DOHH2 (cell line): ENCODE measurements at regions not wholly inside any gene's neighbourhood (a gene's known extent, or its start where the extent isn't known, plus 50 kb on each side); places are given as distances from the start of the nearest gene placed in this dataset.

Experiments used
- H3F3A ChIP-seq: fragments of 200-600 bp; sonication (generic), shearing (Covaris generic); 2 replicates; pipeline ENCODE4 v1.6.0; 2016; ENCODE audit warnings: antibody characterized with exemption, mild to moderate bottlenecking; ENCODE audit not compliant: control insufficient read depth, insufficient read depth
- H3K27ac ChIP-seq: fragments of 200-600 bp; sonication (generic); 2 replicates; pipeline ENCODE4 v1.5.1; 2014; ENCODE audit warnings: low read depth, mild to moderate bottlenecking, low read length, moderate library complexity
- H3K27me3 ChIP-seq: fragments of 200-600 bp; sonication (generic); 2 replicates; pipeline ENCODE4 v1.6.1; 2014; ENCODE audit warnings: mild to moderate bottlenecking, low read length, mixed read lengths; ENCODE audit not compliant: control insufficient read depth
- H3K36me3 ChIP-seq: fragments of 200-600 bp; sonication (generic); 2 replicates; pipeline ENCODE4 v1.6.1; 2014; ENCODE audit warnings: mild to moderate bottlenecking, low read length, moderate library complexity, mixed read lengths; ENCODE audit not compliant: control insufficient read depth
- H3K4me1 ChIP-seq: fragments of 200-600 bp; sonication (generic); 2 replicates; pipeline ENCODE4 v1.6.1; 2014; ENCODE audit warnings: mild to moderate bottlenecking, low read length, mixed read lengths; ENCODE audit not compliant: control insufficient read depth
- H3K4me2 ChIP-seq: fragments of 200-600 bp; sonication (generic); 2 replicates; pipeline ENCODE4 v1.6.0; 2014; ENCODE audit warnings: mild to moderate bottlenecking, low read length, moderate library complexity
- H3K4me3 ChIP-seq: fragments of 200-600 bp; sonication (generic); 2 replicates; pipeline ENCODE4 v1.5.1; 2014; ENCODE audit warnings: mild to moderate bottlenecking, low read length, mixed read lengths
- H3K79me2 ChIP-seq: fragments of 200-600 bp; sonication (generic); 2 replicates; pipeline ENCODE4 v1.6.1; 2014; ENCODE audit warnings: mild to moderate bottlenecking, low read length, mixed read lengths; ENCODE audit not compliant: control insufficient read depth
- H3K9me2 ChIP-seq: fragments of 200-600 bp; sonication (generic); replicated peaks from 2 replicates; pipeline ENCODE4 v1.6.1; 2014; ENCODE audit warnings: mild to moderate bottlenecking, low read length, mixed read lengths; ENCODE audit not compliant: control insufficient read depth
- H3K9me3 ChIP-seq: fragments of 200-600 bp; sonication (generic); 2 replicates; pipeline ENCODE4 v1.6.1; 2014; ENCODE audit warnings: antibody characterized with exemption, low read length, mixed read lengths; ENCODE audit not compliant: control insufficient read depth, insufficient read depth
- H4K20me1 ChIP-seq: fragments of 200-600 bp; sonication (generic); 2 replicates; pipeline ENCODE4 v1.6.0; 2014; ENCODE audit warnings: low read depth, mild to moderate bottlenecking, antibody characterized with exemption, low read length, moderate library complexity; ENCODE audit not compliant: control insufficient read depth, insufficient read depth
- CTCF ChIP-seq: fragments of 200-600 bp; sonication (generic); IDR thresholded peaks from one replicate; pipeline ENCODE4 v1.5.1; 2014; ENCODE audit warnings: antibody characterized with exemption, mild to moderate bottlenecking, low read depth, low read length; ENCODE audit not compliant: poor library complexity, severe bottlenecking
- EZH2phosphoT487 ChIP-seq: fragments of 200-600 bp; sonication (generic); IDR thresholded peaks from 2 replicates; pipeline ENCODE4 v1.6.1; 2017; ENCODE audit warnings: borderline replicate concordance, mild to moderate bottlenecking, antibody characterized with exemption, low read length, moderate library complexity, mixed read lengths

- Histone ChIP-seq H3K4me2 (no peak overlapping the region), H3K36me3 (no peaks in the 10 kb centered on the region), H3K27ac (no peak overlapping the region), H3K79me2 (no peaks in the 10 kb centered on the region), H4K20me1 (no peaks in the 10 kb centered on the region), H3K4me1 (no peaks in the 10 kb centered on the region), H3K4me3 (no peak overlapping the region), H3K9me3 (no peaks in the 10 kb centered on the region), H3K9me2 (no peaks in the 10 kb centered on the region), H3F3A (no peaks in the 10 kb centered on the region), H3K27me3 (no peaks in the 10 kb centered on the region)
- TF ChIP-seq EZH2phosphoT487 (no peak), CTCF (no peak)
Measured at GRCh38 chr10:47190802-47191450, 109.1 kb upstream of the GDF10 start.

GRCh38 chr10:47192273-47192672 lies 107.7 kb upstream of the GDF10 start:
- Histone ChIP-seq H3K36me3 (no peaks in the 10 kb centered on the region), H3K4me1 (no peaks in the 10 kb centered on the region), H3F3A (no peaks in the 10 kb centered on the region), H3K27me3 (no peaks in the 10 kb centered on the region), H3K79me2 (no peaks in the 10 kb centered on the region), H3K9me3 (no peaks in the 10 kb centered on the region), H3K27ac (no peak overlapping the region), H4K20me1 (no peaks in the 10 kb centered on the region), H3K9me2 (no peaks in the 10 kb centered on the region), H3K4me2 (no peak overlapping the region), H3K4me3 (no peak overlapping the region)
- TF ChIP-seq EZH2phosphoT487 (no peak), CTCF (no peak)

- Histone ChIP-seq H3K4me1 (no peaks in the 10 kb centered on the region), H3K9me2 (no peaks in the 10 kb centered on the region), H3K79me2 (no peaks in the 10 kb centered on the region), H3K27ac (no peak overlapping the region), H3K36me3 (no peaks in the 10 kb centered on the region), H4K20me1 (no peaks in the 10 kb centered on the region), H3K27me3 (no peaks in the 10 kb centered on the region), H3K9me3 (no peaks in the 10 kb centered on the region), H3F3A (no peaks in the 10 kb centered on the region), H3K4me3 (no peak overlapping the region), H3K4me2 (no peak overlapping the region)
- TF ChIP-seq EZH2phosphoT487, result no peak
- TF ChIP-seq CTCF, result no peak
Measured at GRCh38 chr10:47193666-47194065, 106.3 kb upstream of the GDF10 start.
